HFFc6 (cell line): ENCODE measurements at regions not wholly inside any gene's neighbourhood (a gene's known extent, or its start where the extent isn't known, plus 50 kb on each side); places are given as distances from the start of the nearest gene placed in this dataset.

ENCODE experiments used
- DNase-seq: peaks from one replicate; pipeline ENCODE4 v3.0.0-alpha.2; 2018
- H3K27ac Mint-ChIP-seq: 2 replicates; pipeline ENCODE4 v1.8.0; 2020; ENCODE audit warnings: mild to moderate bottlenecking, mixed read lengths
- H3K27me3 Mint-ChIP-seq: 2 replicates; pipeline ENCODE4 v1.8.0; 2021; ENCODE audit warnings: mild to moderate bottlenecking, moderate library complexity, mixed read lengths; ENCODE audit not compliant: insufficient read depth
- H3K36me3 Mint-ChIP-seq: 2 replicates; pipeline ENCODE4 v1.8.0; 2021; ENCODE audit warnings: low read depth, mixed read lengths
- H3K4me1 Mint-ChIP-seq: 2 replicates; pipeline ENCODE4 v1.8.0; 2020; ENCODE audit warnings: low read depth, mixed read lengths
- H3K4me3 Mint-ChIP-seq: 2 replicates; pipeline ENCODE4 v1.8.0; 2020; ENCODE audit warnings: mild to moderate bottlenecking, moderate library complexity, mixed read lengths
- H3K9me3 Mint-ChIP-seq: 2 replicates; pipeline ENCODE4 v1.8.0; 2020; ENCODE audit warnings: mild to moderate bottlenecking, mixed read lengths
- CTCF ChIP-seq: fragments of 200-600 bp; sonication (generic); IDR thresholded peaks from 2 replicates; pipeline ENCODE4 v1.5.0; 2021; ENCODE audit warnings: antibody characterized with exemption, mild to moderate bottlenecking

GRCh38 chr21:35344582-35344981 lies 295.5 kb upstream of the RUNX1 start:
- H3K27me3 Mint-ChIP-seq, result no peaks in the 10 kb centered on the region; the same call in 1 of the 2 replicates
- no peak for TF ChIP-seq CTCF
- H3K36me3 Mint-ChIP-seq, result no peaks in the 10 kb centered on the region
- H3K4me3 Mint-ChIP-seq, result no peak overlapping the region
- no peak overlapping the region for H3K27ac Mint-ChIP-seq
- no peaks in the 10 kb centered on the region for H3K9me3 Mint-ChIP-seq
- H3K4me1 Mint-ChIP-seq, result peaks cover 26% of the 10 kb centered on the region
- no peak for DNase-seq

- peaks cover 15% of the 10 kb centered on the region; the same call in 1 of the 2 replicates for H3K4me1 Mint-ChIP-seq
- H3K36me3 Mint-ChIP-seq, result no peaks in the 10 kb centered on the region
- no peak for DNase-seq
- no peak for TF ChIP-seq CTCF
- no peak overlapping the region for H3K27ac Mint-ChIP-seq
- H3K9me3 Mint-ChIP-seq, result no peaks in the 10 kb centered on the region
- H3K4me3 Mint-ChIP-seq, result no peak overlapping the region
- H3K27me3 Mint-ChIP-seq, result no peaks in the 10 kb centered on the region; the same call in 1 of the 2 replicates
Measured at GRCh38 chr21:35343046-35343819, 294.1 kb upstream of the RUNX1 start.

- no peak for DNase-seq
Measured at GRCh38 chr21:35342440-35342839, 293.3 kb upstream of the RUNX1 start.

GRCh38 chr21:35340273-35340672 lies 291.2 kb upstream of the RUNX1 start:
- no peaks in the 10 kb centered on the region for H3K36me3 Mint-ChIP-seq
- H3K27me3 Mint-ChIP-seq, result no peaks in the 10 kb centered on the region; the same call in 1 of the 2 replicates
- no peak for TF ChIP-seq CTCF
- H3K4me3 Mint-ChIP-seq, result no peak overlapping the region
- peaks cover 8% of the 10 kb centered on the region for H3K4me1 Mint-ChIP-seq
- no peaks in the 10 kb centered on the region for H3K9me3 Mint-ChIP-seq
- no peak overlapping the region for H3K27ac Mint-ChIP-seq
- DNase-seq, result no peak

More at GRCh38 chr21:35342440-35342839, 293.3 kb upstream of the RUNX1 start:
- no peaks in the 10 kb centered on the region; the same call in 1 of the 2 replicates for H3K27me3 Mint-ChIP-seq
- peaks cover 15% of the 10 kb centered on the region; the same call in 1 of the 2 replicates for H3K4me1 Mint-ChIP-seq
- no peaks in the 10 kb centered on the region for H3K36me3 Mint-ChIP-seq
- no peak for TF ChIP-seq CTCF
- H3K4me3 Mint-ChIP-seq, result no peak overlapping the region
- no peaks in the 10 kb centered on the region for H3K9me3 Mint-ChIP-seq
- no peak overlapping the region for H3K27ac Mint-ChIP-seq

- H3K27me3 Mint-ChIP-seq, result no peaks in the 10 kb centered on the region
- H3K9me3 Mint-ChIP-seq, result no peaks in the 10 kb centered on the region
- H3K36me3 Mint-ChIP-seq, result no peaks in the 10 kb centered on the region
- no peak overlapping the region for H3K27ac Mint-ChIP-seq
- H3K4me1 Mint-ChIP-seq, result peaks cover 13% of the 10 kb centered on the region
- no peak for DNase-seq
- H3K4me3 Mint-ChIP-seq, result no peak overlapping the region
- TF ChIP-seq CTCF, result no peak
Measured at GRCh38 chr21:35338881-35339632, 290.0 kb upstream of the RUNX1 start.
